ENCODE measurements at regions not wholly inside any gene's neighbourhood (a gene's known extent, or its start where the extent isn't known, plus 50 kb on each side); places are given as distances from the start of the nearest gene placed in this dataset.

DNA sequence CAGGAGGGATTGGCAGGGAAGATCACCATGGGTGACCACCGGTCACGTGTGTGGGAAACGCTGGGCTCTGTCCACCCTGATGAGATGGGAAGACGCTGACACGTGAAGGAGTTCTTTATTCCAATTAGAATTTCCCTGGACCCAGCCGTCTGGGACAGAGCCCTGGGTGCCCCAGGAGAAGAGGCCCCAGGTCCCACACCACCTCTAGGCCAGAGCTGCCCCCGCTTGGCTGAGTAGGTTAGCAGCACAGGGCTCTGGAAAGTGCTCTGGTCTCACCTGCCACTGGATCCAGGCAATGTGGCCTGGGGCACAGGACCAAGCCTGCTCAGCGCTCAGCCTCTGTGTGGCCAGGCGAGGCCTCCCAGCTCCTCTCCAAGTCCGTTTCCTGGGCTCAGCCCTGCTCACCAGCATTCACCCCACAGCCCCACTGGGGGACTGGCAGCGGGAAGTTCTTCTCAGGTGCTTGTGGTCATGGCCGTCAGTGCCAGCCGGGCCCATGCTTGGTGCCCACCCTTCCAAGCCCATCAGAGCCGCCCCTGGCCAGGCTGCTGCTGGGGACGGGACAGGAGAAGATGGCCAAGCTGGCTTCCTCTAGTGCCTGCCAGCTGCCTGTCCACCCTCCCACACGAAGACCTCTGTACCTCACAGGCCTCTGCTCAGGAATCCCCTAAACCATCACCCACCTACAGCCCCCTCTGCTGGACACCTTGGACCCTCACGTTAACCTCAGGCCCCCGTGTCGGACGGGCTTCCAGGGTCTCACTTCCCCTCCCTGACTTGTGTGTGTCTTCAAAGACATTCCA lies 62.5 kb upstream of the FGF3 start:
- no peak for DNase-seq
- WGBS, 3 donors = 69 to 73% (median 72%) methylated on average over 20 of the region's 20 CpGs
- intact Hi-C loops (cut with DNase I) = loop anchor here in 3 of 4 donors (10.0 kb wide), 2 partner anchors 177 to 197 kb away; partner anchors contain the start of gene FGF19 (in 2 of the 3)

DNA sequence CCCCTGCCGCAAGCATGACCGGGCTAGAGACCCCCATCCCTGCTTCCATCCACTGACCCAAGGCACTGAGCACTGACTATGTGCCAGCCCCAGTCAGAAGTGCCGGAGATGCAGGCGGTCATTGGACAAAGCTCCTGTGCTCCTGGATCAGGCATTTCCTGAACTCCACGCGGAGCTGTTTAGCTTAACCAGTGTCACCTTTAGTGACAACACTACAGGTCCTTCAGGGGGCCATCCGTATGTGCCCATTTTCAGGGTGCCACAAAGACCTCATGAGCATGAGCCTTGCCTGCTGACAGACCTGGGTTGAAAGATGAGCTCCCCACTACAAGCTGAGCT lies 63.0 kb upstream of the FGF3 start:
- H3K4me1 ChIP-seq (ENCODE audit: insufficient read depth) = no peaks in the 10 kb centered on the region
- 88 to 93% (median 89%) methylated on average over 7 of the region's 7 CpGs for WGBS, 3 donors
- intact Hi-C loops (cut with DNase I) = loop anchor here in 3 of 4 donors (10.0 kb wide), 2 partner anchors 177 to 197 kb away; partner anchors contain the start of gene FGF19 (in 2 of the 3)
- no peaks in the 10 kb centered on the region for H3K9me3 ChIP-seq
- H3K4me3 ChIP-seq = no peak overlapping the region
- H3K36me3 ChIP-seq = no peaks in the 10 kb centered on the region
- H3K27ac ChIP-seq = no peak overlapping the region
- no peak for DNase-seq
- no peaks in the 10 kb centered on the region for H3K27me3 ChIP-seq
- TF ChIP-seq POLR2A (IDR thresholded peaks at IDR 0.05) = no peak
- no peak for TF ChIP-seq CTCF (IDR thresholded peaks at IDR 0.05)
- TF ChIP-seq EP300 (IDR thresholded peaks at IDR 0.05) = no peak

More for the DNA sequence above, 62.5 kb upstream of the FGF3 start:
- TF ChIP-seq CTCF (IDR thresholded peaks at IDR 0.05) = no peak
- no peak for TF ChIP-seq EP300 (IDR thresholded peaks at IDR 0.05)
- TF ChIP-seq POLR2A (IDR thresholded peaks at IDR 0.05) = no peak
- no peak overlapping the region for H3K27ac ChIP-seq
- H3K4me1 ChIP-seq (ENCODE audit: insufficient read depth) = no peaks in the 10 kb centered on the region
- no peak overlapping the region for H3K4me3 ChIP-seq
- no peaks in the 10 kb centered on the region for H3K9me3 ChIP-seq
- H3K36me3 ChIP-seq = no peaks in the 10 kb centered on the region
- no peaks in the 10 kb centered on the region for H3K27me3 ChIP-seq

DNA sequence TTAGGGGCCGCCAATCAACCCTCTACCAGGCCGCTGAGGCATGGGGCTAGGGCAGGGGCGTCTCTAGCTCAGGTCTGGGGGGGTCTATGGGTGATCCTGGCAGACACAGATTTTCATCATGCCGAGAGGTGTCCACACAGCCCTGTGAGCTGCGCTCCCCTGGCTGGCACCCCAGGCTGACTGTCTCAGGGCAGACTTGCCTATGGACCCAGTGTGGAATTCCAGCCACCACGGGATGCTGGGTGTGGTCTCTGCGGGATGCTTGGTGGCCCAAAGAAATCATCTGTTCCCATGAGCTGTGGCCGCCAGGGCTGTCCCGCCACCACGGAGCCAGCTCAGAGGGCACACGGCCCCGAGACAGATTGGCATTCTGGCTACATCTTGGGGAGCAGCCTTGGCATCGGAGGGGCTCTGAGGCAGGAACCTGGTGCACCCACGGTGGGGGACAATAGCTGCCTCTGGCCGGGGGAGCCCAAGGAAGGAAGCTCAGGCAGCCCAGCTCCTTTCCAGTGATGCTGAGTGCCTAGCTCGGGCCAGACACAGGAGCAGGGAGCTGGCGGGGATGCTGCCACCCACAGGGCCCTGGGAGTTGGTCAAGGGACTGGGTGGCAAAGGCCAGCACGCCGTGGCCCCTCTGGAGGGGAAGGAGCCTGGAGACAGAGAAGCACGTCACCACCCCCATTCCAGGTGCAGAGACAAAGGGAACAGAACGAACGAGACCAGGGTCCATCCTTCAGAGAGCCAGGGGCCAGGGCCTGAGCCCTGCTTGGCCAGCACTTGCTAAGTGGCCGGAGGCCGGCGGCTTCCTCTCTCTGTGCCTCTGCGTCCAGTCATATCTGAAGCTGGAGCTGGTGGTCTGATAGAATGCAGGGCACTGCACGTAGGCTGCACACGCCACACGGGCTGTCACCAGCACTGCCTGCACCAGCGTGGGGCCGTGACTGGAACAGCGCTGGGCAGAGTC lies 64.4 kb upstream of the FGF3 start:
- no peak for TF ChIP-seq EP300 (IDR thresholded peaks at IDR 0.05)
- TF ChIP-seq CTCF (IDR thresholded peaks at IDR 0.05) = no peak
- TF ChIP-seq POLR2A (IDR thresholded peaks at IDR 0.05) = no peak
- DNase-seq = no peak

DNA sequence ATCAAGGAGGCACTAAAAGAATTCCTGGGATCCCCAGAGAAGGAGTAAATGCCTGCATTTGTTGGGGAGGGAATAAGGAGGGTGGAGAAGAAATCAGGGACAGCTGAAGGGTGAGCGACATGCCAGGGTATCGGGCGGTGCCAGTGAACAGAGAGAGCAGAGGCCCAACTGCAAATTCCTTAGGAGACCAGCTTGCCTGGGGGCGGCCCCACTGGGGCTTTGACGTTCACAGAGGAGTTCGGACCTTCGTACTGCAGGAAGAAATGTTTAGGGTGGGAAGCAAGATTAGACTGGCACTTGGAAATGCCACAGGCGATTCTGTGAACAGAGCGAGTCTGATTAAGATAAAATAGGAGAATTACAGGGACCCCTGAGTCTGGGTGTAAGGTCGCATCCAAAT lies 65.1 kb upstream of the FGF3 start:
- DNase-seq = no peak
- intact Hi-C loops (cut with DNase I) = loop anchor here in 3 of 4 donors (10.0 kb wide), 2 partner anchors 179 to 199 kb away; partner anchors contain the start of gene FGF19 (in 2 of the 3)
- Histone ChIP-seq H3K27me3 (no peaks in the 10 kb centered on the region), H3K9me3 (no peaks in the 10 kb centered on the region), H3K36me3 (no peaks in the 10 kb centered on the region), H3K4me3 (no peak overlapping the region), H3K27ac (no peak overlapping the region), H3K4me1 (ENCODE audit: insufficient read depth) (no peaks in the 10 kb centered on the region)
- WGBS, 3 donors = 85 to 96% (median 87%) methylated on average over 10 of the region's 10 CpGs
- TF ChIP-seq POLR2A (IDR thresholded peaks at IDR 0.05) (no peak), EP300 (IDR thresholded peaks at IDR 0.05) (no peak), CTCF (IDR thresholded peaks at IDR 0.05) (no peak)

More for the DNA sequence above, 64.4 kb upstream of the FGF3 start:
- Histone ChIP-seq H3K27ac (no peak overlapping the region), H3K4me3 (no peak overlapping the region), H3K9me3 (no peaks in the 10 kb centered on the region), H3K4me1 (ENCODE audit: insufficient read depth) (no peaks in the 10 kb centered on the region), H3K36me3 (no peaks in the 10 kb centered on the region), H3K27me3 (no peaks in the 10 kb centered on the region)
- WGBS, 3 donors = 83 to 85% (median 84%) methylated on average over 30 to 32 of the region's 32 CpGs
- intact Hi-C loops (cut with DNase I) = loop anchor here in 3 of 4 donors (10.0 kb wide), 2 partner anchors 179 to 199 kb away; partner anchors contain the start of gene FGF19 (in 2 of the 3)

Data from ovary (tissue), 7 donors.